ENCODE measurements at regions not wholly inside any gene's neighbourhood (a gene's known extent, or its start where the extent isn't known, plus 50 kb on each side); places are given as distances from the start of the nearest gene placed in this dataset.

GRCh38 chr2:129892360-129892759, 87.1 kb upstream of the RAB6C start:
- TF ChIP-seq CTCF (IDR thresholded peaks at IDR 0.05; ENCODE audit: poor library complexity), result no peak
- TF ChIP-seq EZH2 (IDR thresholded peaks at IDR 0.05; ENCODE audit: borderline replicate concordance), result no peak
